Right lobe of liver (tissue), 4 donors: ENCODE measurements at regions not wholly inside any gene's neighbourhood (a gene's known extent, or its start where the extent isn't known, plus 50 kb on each side); places are given as distances from the start of the nearest gene placed in this dataset.

Source experiments
- CTCF ChIP-seq, 4 donors: fragments of 200-600 bp in 3 of 4; fragments of 450-650 bp in 1 of 4; IDR thresholded peaks; one replicate each; pipeline versions ENCODE4 v1.5.1 to v1.8.0; 2016 to 2022; ENCODE audit warnings: antibody characterized with exemption in 4 of 4, mild to moderate bottlenecking in 2 of 4
- POLR2A ChIP-seq: fragments of 450-650 bp; IDR thresholded peaks from one replicate; pipeline ENCODE4 v1.6.1; 2017; ENCODE audit warnings: antibody characterized with exemption, mild to moderate bottlenecking
- donor health status: DM: no; HTN: no; CAD: no.
- donor health status: DM: no; HTN: no; CAD: no.
- donor health status: DM: no; HTN: yes; CAD: no.

GRCh38 chr5:68371607-68372006 is 156.1 kb downstream of the PIK3R1 start:
- TF ChIP-seq POLR2A, result no peak
- TF ChIP-seq CTCF (IDR thresholded peaks at IDR 0.05), result no peak
